Adrenal gland (tissue), 5 donors: ENCODE measurements at regions not wholly inside any gene's neighbourhood (a gene's known extent, or its start where the extent isn't known, plus 50 kb on each side); places are given as distances from the start of the nearest gene placed in this dataset.

ENCODE experiments used
- CTCF ChIP-seq, 6 experiments: fragments of 450-650 bp in 4 of 6; fragments of 200-600 bp in 2 of 6; sonication (generic) in 1 of 6; IDR thresholded peaks; 1 replicate in 5 of 6; 2 replicates in 1 of 6; pipeline versions ENCODE4 v1.5.1 to v1.8.0; 2016 to 2021; ENCODE audit warnings: antibody characterized with exemption in 6 of 6, mild to moderate bottlenecking in 2 of 6, moderate library complexity in 1 of 6
- POLR2A ChIP-seq, 2 donors: fragments of 450-650 bp; IDR thresholded peaks; one replicate each; pipeline ENCODE4 v1.6.1; 2017; ENCODE audit warnings: antibody characterized with exemption in 2 of 2, mild to moderate bottlenecking in 2 of 2, moderate library complexity in 1 of 2
- donor health status: DM: no; HTN: no; CAD: no.

DNA sequence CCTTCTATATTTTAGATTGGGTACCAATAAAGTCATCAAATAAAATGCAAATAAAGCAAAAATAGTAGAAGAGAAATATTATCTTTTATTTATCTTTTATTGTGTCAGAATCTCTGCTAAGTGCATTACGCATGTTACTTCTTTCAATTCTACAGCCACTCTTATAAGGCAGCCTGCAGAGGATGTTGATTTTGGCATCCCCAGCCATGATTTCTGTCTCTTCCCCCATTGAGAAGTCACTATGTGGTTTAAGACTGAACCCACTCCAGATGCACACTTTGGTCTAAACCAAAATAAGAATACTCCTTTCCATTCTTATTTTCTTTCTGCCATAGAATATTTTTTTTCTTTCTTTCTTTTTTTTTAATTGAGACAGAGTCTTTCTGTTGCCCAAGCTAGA lies 56.0 kb upstream of the ACSS3 start:
- no peak for TF ChIP-seq CTCF (IDR thresholded peaks at IDR 0.05)
- TF ChIP-seq POLR2A (IDR thresholded peaks at IDR 0.05) = no peak
